ENCODE measurements at regions not wholly inside any gene's neighbourhood (a gene's known extent, or its start where the extent isn't known, plus 50 kb on each side); places are given as distances from the start of the nearest gene placed in this dataset.
A peak's percentile ranks its signal among the peaks of the same experiment; 100 is the strongest.

DNA sequence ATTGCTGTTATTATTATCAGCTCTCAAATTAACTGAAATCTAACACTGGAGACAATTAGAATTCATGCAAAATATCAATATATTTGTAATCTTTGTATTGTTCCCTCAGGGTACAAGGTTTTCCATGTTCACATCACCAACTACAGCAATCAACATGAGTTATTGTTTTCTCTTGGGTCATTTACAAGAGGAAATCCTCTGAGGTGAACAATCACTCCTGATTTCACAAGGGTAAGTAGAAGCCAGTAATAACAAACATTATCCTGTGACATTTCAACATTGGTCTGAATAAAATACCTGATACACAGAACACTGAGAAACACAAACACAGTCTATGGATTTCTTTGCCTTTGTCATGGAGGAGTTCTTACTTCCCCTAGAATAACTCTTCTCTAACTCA lies 174.0 kb downstream of the SUCNR1 start:
- no peak for DNase-seq
- intact Hi-C loops (cut with DNase I, micrococcal nuclease), result no loop called here
- ATAC-seq, result peak; percentile 38

DNA sequence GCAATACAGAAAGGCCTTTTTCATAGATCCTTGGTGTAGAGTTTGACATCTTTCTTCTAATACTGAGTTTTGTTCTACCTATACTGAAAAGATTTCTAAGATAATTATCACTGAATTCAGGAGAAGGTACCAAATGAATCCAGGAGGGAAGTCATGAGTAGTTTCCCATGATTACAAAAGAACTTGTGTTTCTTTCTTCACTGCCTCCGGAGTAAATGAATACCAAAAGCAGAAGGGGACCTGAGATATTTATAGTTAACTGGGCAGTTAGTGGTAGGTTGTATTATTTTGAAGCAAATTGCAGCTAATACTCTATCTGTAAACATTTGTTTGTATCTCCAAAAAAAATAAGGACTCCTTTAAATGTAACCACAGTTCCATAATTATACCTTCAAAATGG lies 175.4 kb downstream of the SUCNR1 start:
- DNase-seq (no peak), ATAC-seq (no peak)
- intact Hi-C loops (cut with DNase I, micrococcal nuclease), result no loop called here

DNA sequence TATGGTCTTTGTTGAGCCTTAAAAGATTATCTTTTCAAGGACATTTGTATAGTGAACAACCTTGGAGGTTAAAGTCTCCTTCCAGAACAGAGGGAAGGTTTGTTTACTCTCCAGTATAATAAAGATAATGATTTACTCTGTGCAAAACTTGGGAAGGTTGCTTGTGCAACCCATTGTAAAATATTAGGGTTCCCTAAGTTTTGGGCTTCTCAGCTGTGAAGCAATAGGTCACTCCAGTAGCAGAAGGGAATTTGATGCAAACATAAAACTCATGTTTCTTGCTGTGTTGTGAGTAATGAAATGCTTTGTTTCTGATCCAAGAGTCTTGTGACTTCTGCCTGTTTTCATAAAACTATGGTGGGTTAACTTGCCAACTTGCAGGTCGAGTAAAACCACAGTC lies 177.5 kb downstream of the SUCNR1 start:
- intact Hi-C loops (cut with DNase I, micrococcal nuclease), result no loop called here
- ATAC-seq (peak; percentile 91), DNase-seq (no peak)

DNA sequence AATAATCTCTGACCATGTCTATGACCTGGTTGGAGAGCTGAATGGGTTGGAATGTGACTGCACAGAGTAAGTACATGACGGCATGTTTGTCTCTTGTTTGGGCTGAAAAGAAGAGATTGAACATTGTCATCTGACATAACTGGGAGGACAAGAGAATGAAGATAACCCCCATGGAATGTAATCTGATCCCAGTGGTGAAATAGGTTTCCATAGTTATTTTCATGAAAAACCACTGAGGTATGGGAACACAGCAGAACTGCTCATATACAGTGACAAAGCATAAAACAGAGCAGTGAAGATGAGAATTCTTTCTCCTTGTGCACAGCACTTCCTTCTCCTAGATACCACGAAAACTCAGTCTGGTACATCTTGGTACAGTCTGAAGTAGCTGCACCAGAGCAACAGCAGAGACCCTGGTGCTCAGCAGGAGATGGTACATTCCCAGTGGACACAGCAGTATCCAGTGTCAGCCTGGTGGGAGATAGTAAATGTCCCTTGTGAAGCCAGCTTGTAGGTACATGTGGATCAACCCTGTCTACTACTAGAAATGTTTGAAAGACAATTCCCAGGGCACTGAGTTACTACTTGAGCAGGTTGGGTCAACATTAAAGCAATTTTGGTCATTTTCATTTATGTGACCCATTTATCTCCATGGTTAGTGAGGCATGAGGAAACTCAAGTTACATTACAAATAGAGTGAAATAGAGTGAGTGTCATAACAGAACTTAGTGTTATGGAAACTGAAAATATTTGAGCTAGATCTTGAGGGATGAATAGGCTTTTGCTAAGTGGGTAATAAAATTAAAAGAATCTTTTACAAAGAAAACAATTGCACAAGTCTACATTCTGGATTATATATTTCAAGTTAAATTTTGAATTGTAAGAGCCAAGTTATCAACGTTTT lies 178.3 kb downstream of the SUCNR1 start:
- intact Hi-C loops (cut with DNase I, micrococcal nuclease), result no loop called here
- no peak for DNase-seq
- peak; percentile 28 for ATAC-seq

DNA sequence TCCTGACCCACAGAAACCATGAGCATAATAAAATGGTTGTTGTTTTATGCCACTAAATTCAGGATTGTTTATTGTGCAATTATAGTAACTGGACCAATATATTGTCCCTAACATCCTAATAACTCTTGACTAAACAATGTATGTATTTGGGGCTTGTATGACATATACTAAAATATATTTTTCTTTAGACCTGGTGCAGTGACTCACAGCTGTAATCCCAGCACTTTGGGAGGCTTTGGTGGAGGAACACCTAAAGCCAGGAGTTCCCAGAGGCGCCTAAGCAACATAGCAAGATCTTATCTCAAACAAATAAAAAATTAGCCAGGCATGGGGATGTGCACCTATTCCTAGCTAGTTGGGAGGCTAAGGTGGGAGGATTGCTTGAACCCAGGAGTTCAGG lies 180.4 kb downstream of the SUCNR1 start:
- intact Hi-C loops (cut with DNase I, micrococcal nuclease), result no loop called here
- ATAC-seq, result no peak
- no peak for DNase-seq

DNA sequence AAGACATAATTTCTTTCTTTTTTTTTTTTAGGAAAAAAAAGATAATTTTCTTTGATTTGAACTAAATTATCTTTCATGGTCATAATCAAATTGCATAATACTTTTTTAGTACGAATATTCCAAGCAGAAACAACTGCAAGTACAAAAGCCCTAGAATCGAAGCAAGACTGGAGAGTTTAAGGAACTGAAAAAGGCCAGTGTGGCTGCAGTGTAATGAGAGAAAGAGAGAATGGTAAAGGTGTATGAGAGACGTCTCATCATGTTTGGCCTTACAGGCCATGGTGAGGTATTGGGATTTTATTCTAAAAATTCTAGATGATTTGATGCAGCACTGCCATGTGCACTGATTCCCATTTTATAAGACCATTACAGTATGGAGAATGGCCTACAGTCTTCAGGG lies 180.9 kb downstream of the SUCNR1 start:
- intact Hi-C loops (cut with DNase I, micrococcal nuclease), result no loop called here
- DNase-seq (no peak), ATAC-seq (no peak)

DNA sequence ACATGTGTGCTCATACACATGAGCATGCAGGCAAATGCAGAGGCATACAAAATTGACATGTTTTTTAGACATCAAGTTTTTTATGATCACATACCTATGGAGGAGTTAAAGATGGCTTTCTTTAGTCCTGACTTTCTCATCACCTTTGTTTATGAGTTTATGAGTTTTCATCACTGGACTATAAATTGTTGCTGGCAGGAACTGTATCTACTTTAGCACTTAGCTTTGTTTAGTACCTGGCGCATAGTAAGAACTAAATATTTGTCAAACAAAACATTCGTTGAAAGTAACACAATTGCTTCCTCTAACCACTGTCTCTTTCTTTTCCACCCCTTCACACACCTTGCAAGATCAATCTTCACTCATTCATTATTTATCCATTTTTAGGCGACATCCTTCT lies 182.6 kb downstream of the SUCNR1 start:
- ATAC-seq (peak; percentile 60), DNase-seq (no peak)
- intact Hi-C loops (cut with DNase I, micrococcal nuclease), result no loop called here

DNA sequence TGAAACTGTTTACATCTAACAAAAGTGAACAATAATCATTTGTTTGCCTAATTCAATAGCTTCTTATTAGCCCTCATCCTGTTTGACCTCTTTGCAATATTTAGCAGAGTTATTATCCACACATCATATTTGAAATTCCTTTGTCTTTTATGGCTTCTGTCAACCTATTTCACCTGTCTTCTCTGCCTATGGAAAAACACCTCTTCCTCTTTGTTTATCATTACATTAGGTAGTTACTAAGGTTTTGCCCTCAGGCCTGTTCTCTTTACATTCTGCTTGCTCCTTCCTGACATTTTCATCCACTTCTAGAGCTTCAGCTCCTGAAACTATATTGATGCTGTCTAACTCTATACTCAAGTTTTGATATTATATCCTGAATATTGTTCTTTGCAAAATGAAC lies 183.0 kb downstream of the SUCNR1 start:
- ATAC-seq (no peak), DNase-seq (no peak)
- intact Hi-C loops (cut with DNase I, micrococcal nuclease), result no loop called here

DNA sequence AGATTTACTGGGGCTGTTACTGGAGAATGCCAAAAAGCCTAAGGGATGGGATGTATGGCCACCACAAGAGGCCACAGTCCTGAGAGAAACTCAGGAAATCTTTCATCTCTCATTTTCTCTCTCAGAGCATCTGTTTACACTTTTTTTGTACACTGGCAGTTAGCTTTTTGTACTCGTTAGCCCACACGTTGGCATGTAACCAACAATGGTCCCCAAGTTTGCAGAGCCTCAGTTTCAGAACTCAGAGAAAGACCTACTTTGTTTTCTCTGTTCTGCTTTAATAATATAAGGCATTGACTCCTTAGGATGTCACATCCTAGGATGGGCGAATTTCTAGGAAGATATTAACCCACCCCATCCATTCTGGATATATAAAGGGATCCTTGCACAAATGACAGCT lies 183.5 kb downstream of the SUCNR1 start:
- intact Hi-C loops (cut with DNase I, micrococcal nuclease), result no loop called here
- ATAC-seq (no peak), DNase-seq (no peak)

DNA sequence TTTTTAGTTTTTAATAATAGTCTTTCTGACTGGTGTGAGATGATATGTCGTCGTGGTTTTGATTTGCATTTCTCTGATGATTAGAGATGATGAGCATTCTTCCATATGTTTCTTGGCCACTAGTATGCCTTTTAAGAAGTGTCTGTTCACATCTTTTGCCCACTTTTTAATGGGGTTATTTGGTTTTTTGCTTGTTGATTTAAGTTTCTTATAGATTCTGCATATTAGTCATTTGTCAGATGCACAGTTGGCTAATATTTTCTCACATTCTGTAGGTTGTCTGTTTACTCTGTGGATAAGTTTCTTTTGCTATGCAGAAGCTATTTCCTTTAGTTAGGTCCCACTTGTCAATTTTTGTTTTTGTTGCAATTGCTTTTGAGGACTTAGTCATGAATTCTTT lies 185.4 kb downstream of the SUCNR1 start:
- ATAC-seq, result no peak
- no peak for DNase-seq
- intact Hi-C loops (cut with DNase I, micrococcal nuclease), result no loop called here

DNA sequence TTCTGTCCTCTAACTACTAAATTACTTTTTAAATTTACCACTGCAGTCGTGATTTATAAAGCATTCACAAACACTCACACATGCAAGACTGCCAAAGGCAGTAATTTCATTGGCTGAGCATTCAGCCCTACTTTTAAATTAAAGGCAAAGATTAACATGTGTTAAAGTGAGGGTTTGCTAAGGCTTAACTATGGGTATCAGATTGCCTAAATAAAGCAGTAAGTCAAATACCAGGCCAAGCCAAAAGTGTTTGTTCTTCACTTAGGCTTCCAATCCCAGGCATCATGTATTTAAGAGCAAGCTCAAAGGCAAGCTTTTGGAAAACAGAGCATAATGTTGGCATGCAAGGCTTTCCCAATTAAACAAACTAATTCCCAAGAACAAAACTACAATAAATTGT lies 187.3 kb downstream of the SUCNR1 start:
- DNase-seq, result no peak
- no peak for ATAC-seq
- intact Hi-C loops (cut with DNase I, micrococcal nuclease), result no loop called here

DNA sequence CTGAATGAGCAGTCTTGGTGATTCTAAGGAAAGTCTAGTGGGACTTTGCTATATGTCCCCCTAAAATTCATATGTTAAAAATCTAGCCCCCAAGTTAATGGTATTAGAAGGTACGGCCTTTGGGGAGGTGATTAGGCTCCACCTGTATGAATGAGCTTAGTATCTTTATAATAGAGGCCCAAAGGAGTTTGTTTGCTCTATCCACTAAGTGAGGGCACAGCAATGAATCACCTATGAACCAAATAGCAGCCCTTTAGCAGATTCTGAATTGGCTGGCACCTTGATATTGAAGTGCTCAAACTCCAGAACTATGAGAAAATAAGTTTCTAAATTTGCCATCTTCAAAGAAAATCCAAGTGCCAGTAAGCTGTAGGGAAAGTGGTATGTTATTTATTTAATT lies 187.9 kb downstream of the SUCNR1 start:
- intact Hi-C loops (cut with DNase I, micrococcal nuclease), result no loop called here
- ATAC-seq (no peak), DNase-seq (no peak)

DNA sequence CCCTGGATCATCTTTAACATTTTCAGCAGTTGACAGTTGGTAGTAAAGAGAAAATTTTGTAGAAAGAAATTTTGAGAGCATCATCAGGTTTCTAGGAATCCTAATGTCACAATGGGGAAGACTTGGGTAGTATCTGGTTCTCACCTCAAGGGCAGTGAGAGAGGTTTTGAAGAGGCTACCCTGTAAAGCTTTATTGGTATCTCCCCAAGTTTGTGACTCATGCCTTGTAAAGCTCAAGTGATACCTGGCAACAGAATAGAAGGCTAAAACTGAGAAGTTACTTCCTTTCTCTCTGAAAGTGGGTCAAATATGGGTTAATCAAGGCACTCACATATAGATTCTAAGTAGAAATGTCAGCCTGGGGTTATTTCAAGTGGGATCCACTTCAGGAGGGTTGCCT lies 196.4 kb downstream of the SUCNR1 start:
- intact Hi-C loops (cut with DNase I, micrococcal nuclease), result no loop called here

DNA sequence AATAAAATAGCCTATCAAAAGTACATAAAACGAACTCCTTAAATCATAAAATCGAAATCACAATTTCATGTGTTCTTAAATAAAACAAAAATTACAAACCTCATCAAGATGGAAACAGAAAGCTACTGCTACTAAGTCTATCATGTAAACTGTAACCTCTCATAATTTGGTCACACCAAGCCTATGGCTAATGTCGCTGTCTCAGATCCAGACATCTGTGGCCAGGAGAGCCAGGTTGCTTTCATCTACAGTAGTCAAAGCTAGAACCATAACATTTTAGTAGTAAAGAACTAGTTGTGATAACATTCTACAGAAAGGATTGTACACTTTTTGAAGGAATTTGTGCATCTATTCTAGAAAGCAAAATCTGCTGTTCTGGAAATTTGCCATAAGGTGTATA lies 197.4 kb upstream of the MBNL1 start:
- intact Hi-C loops (cut with DNase I, micrococcal nuclease), result no loop called here
- ATAC-seq (no peak), DNase-seq (no peak)

More for the DNA sequence above, 196.4 kb downstream of the SUCNR1 start:
- ATAC-seq (no peak), DNase-seq (no peak)

DNA sequence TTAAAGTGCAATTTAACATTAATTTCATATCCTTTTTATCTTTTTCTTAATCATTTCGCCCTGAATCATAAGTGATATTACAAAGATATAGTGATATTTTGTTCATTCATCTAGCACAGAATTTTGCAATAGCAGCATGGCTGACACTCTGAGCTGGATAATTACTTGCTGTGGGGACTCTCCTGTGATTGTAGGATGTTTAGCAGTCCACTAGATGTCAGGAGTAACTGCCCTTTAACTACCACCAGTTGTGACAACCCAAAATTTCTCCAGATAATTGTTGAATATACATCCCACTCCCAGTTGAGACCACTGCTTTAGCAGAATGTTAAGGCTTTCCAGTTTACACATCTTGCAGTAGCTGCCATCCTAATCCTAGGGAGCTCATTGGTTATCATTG lies 196.8 kb upstream of the MBNL1 start:
- ATAC-seq (peak; percentile 80), DNase-seq (no peak)
- intact Hi-C loops (cut with DNase I, micrococcal nuclease), result no loop called here

DNA sequence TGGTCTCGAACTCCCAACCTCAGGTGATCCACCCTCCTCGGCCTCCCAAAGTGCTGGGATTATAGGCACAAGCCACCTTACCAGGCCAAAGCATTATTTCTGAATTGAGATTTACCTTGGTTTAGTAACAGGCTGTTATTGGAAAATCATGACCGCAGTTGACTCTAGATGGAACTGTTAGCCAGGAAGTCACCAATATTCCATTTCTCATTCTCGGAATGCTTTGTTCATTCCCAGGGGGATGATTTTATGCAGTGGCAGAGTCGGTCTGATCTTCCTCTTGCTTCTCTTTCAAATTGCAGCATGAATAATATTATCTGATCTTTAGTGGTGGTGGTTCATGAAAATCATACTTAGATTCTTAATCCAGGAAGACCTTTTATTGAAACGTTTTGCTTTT lies 195.5 kb upstream of the MBNL1 start:
- DNase-seq (no peak), ATAC-seq (no peak)
- intact Hi-C loops (cut with DNase I, micrococcal nuclease), result no loop called here

DNA sequence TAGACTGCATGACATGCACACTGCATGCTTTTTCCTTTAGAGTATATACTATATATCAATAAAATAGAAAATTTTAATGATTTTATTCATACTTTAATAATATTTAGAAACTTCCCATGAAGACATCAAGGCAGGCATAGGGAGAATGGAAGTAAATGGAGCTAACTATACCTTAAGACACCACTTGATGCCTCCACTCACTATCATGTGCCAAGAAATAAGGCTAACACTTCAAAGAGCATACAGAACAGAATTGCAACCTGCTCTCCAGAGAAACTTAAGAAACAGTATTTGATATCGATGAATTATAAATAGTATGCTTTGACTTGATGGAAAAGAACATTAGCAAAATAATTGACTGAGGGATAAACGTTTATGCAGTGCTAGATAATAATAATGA lies 192.6 kb upstream of the MBNL1 start:
- ATAC-seq (peak; percentile 50), DNase-seq (no peak)
- intact Hi-C loops (cut with DNase I, micrococcal nuclease), result no loop called here

DNA sequence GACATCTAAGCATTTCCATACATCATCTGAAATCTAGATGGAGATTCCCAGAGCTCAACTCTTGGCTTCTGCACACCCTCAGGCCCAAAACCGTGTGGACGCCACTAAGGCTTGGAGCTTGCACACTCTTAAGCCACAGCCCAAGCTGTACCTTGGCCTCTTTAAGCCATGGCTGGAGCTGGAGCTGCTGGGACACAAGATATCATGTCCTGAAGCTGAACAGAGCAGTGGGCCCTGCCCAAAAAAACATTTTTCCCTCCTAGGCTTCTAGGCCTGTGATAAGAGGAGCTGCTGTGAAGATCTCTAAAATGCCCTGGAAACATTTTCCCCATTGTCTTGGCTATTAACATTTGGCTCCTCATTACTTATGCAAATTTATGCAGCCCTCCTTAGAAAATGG lies 188.7 kb upstream of the MBNL1 start:
- intact Hi-C loops (cut with DNase I, micrococcal nuclease), result no loop called here
- ATAC-seq (no peak), DNase-seq (no peak)

DNA sequence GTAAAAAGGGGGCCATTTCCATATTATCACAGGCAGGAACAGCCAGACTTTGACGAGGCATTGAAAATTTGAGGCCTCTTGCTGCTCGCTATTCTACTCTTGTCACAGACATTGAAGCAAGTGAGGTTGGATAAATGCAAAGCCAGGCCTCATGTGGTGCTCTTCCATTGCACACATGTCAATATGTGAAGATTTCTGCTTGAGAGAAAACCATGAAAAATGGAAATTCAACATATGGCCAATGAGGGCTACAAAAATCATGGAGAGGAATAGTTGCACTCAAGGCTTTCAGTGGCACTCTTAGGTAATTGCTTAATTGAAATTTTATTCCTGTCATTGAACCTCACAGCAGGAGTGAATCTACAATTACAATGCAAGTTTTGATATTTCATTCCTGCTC lies 185.6 kb upstream of the MBNL1 start:
- DNase-seq, result no peak
- ATAC-seq, result no peak
- intact Hi-C loops (cut with DNase I, micrococcal nuclease), result no loop called here

DNA sequence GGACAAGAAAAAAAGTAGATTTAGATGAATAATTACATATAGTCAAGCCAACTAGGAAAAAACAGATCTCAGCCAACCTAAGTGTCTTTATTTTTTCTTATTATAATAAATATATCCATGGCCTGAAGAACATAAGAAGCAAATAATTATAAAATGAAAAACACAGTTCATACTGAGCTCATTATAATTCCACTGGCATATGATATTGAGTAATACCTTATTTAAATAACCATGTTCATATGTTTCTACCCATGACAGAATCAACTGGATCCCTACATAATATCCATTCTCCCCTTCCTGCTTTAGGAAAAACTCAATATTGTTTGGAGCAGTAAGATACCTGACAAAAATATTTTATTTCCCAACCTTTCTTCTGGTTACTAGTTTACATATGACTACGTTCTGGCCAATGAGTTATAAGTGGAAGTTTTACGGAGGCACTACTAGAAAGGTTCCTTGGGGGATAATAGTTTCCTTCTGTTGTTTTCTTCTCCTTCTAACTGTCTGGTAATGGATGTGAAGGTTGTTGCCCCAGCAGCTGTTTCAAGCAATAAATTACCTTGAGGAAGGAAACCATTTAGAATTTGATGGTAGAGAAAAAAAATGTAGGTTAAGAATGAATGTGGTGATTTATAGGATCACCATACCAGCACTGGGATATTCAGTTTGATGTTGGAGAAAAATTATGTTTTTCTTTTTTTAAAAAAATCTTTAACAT lies 184.1 kb upstream of the MBNL1 start:
- DNase-seq (no peak), ATAC-seq (no peak)
- intact Hi-C loops (cut with DNase I, micrococcal nuclease), result no loop called here

DNA sequence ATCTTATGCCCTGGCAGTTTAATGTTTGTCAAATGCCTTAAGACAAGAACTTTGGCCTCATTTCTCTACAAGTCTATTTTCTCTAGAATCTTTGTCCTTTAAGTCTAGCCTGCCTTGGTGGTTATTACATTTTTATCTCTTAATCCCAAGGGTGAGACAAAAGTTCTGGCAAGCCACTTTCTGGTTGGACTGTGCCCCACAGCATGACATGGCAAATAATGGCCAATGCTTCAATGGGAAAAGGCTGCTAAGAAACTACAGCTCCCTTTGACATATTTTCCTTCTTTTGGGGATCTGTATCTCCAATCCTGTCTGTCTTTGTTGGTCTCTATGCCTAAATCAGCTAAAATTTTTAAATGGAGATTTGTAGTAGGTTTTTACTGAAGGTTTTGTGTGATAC lies 181.6 kb upstream of the MBNL1 start:
- ATAC-seq, result no peak

More for the DNA sequence above, 181.6 kb upstream of the MBNL1 start:
- DNase-seq, result no peak
- intact Hi-C loops (cut with DNase I, micrococcal nuclease), result no loop called here
